H1 (cell line): ENCODE measurements at regions not wholly inside any gene's neighbourhood (a gene's known extent, or its start where the extent isn't known, plus 50 kb on each side); places are given as distances from the start of the nearest gene placed in this dataset.

Experiments
- CTCF ChIA-PET: fragments of 300-600 bp; sonication (Branson Sonifier 250); formaldehyde crosslinking; loops from one replicate; lab custom pipeline; 2021; ENCODE audit not compliant: partially characterized antibody; lab: Charles Lee
- POLR2A ChIA-PET: fragments of 300-600 bp; sonication (Branson Sonifier 250); formaldehyde crosslinking; loops from one replicate; lab custom pipeline; 2021; ENCODE audit warnings: inconsistent platforms; ENCODE audit not compliant: partially characterized antibody; lab: Charles Lee
- DNase-seq, 2 experiments: peaks; one replicate each; pipeline versions ENCODE4 v3.0.0 to v3.0.0-alpha.2; 2010 to 2022; ENCODE audit warnings: low spot score in 2 of 2, low read depth in 1 of 2, mixed read lengths in 1 of 2
- FAIRE-seq: peaks from 2 replicates; lab custom pipeline; 2011; peaks lifted over from hg19 to GRCh38; lab: Jason Lieb, UNC
- H2AFZ ChIP-seq: 2 replicates; pipeline ENCODE4 v1.8.1; 2012; ENCODE audit warnings: low read length, inconsistent platforms
- H2AK5ac ChIP-seq: 2 replicates; pipeline ENCODE4 v1.6.1; 2013; ENCODE audit warnings: low read depth, low read length
- H2BK120ac ChIP-seq: replicated peaks from 2 replicates; pipeline ENCODE3; 2013; ENCODE audit warnings: low read depth, low read length, inconsistent platforms
- H2BK12ac ChIP-seq: 2 replicates; pipeline ENCODE4 v1.6.1; 2013; ENCODE audit warnings: low read depth, low read length
- H2BK15ac ChIP-seq: 2 replicates; pipeline ENCODE4 v1.6.1; 2013; ENCODE audit warnings: low read length
- H2BK20ac ChIP-seq: 2 replicates; pipeline ENCODE4 v1.6.1; 2013; ENCODE audit warnings: low read length
- H2BK5ac ChIP-seq: 2 replicates; pipeline ENCODE4 v1.6.1; 2013; ENCODE audit warnings: low read depth, low read length
- H3K14ac ChIP-seq: 2 replicates; pipeline ENCODE4 v1.6.1; 2013; ENCODE audit warnings: inconsistent platforms; ENCODE audit not compliant: insufficient read length
- H3K18ac ChIP-seq: 2 replicates; pipeline ENCODE4 v1.6.1; 2013; ENCODE audit warnings: low read length; ENCODE audit errors: extremely low read depth
- H3K23ac ChIP-seq: 2 replicates; pipeline ENCODE4 v1.6.1; 2013; ENCODE audit warnings: inconsistent platforms; ENCODE audit not compliant: insufficient read length
- H3K23me2 ChIP-seq: 2 replicates; pipeline ENCODE4 v1.6.1; 2013; ENCODE audit warnings: low read depth, low read length
- H3K27ac ChIP-seq: 2 replicates; pipeline ENCODE4 v1.6.1; 2011; ENCODE audit warnings: low read depth, low read length, inconsistent platforms
- H3K27me3 ChIP-seq, 4 experiments: replicated peaks in 1 of 4; 1 replicate in 1 of 4; 2 replicates in 3 of 4; pipeline versions ENCODE4 v1.6.1 to v1.8.1; 2011 to 2013; ENCODE audit warnings: low read length in 3 of 4, mild to moderate bottlenecking in 3 of 4, inconsistent platforms in 2 of 4, mixed read lengths in 2 of 4, moderate library complexity in 1 of 4; ENCODE audit not compliant: control insufficient read depth in 3 of 4, insufficient read depth in 3 of 4; ENCODE audit errors: extremely low read depth in 1 of 4
- H3K36me3 ChIP-seq, 4 experiments: 2 replicates each; pipeline versions ENCODE4 v1.6.1 to v1.8.1; 2011 to 2013; ENCODE audit warnings: mild to moderate bottlenecking in 4 of 4, low read length in 3 of 4, moderate library complexity in 2 of 4, control low read depth in 1 of 4, inconsistent platforms in 1 of 4; ENCODE audit not compliant: insufficient read depth in 4 of 4, control insufficient read depth in 2 of 4
- H3K4ac ChIP-seq: replicated peaks from 2 replicates; pipeline ENCODE3; 2013; ENCODE audit warnings: low read length, low read depth, mixed read lengths, inconsistent platforms; ENCODE audit not compliant: insufficient read length
- H3K4me1 ChIP-seq, 4 experiments: replicated peaks in 1 of 4; 1 replicate in 1 of 4; 2 replicates in 3 of 4; pipeline versions ENCODE4 v1.6.1 to v1.8.1; 2011 to 2013; ENCODE audit warnings: low read length in 3 of 4, inconsistent platforms in 2 of 4, mixed read lengths in 1 of 4; ENCODE audit not compliant: insufficient read depth in 4 of 4, control insufficient read depth in 3 of 4
- H3K4me2 ChIP-seq, 2 experiments: 2 replicates each; pipeline versions ENCODE4 v1.6.1 to v1.8.1; 2011 to 2013; ENCODE audit warnings: low read depth in 2 of 2, low read length in 2 of 2, control low read depth in 1 of 2, inconsistent platforms in 1 of 2, mild to moderate bottlenecking in 1 of 2; ENCODE audit not compliant: insufficient read depth in 1 of 2
- H3K4me3 ChIP-seq, 4 experiments: fragments of 200-600, 300-600 bp in 1 of 4; sonication (generic), shearing (Covaris generic), sonication (Bioruptor Twin) in 1 of 4; 2 replicates each; pipeline versions ENCODE4 v1.5.1 to v1.8.1; 2011 to 2016; ENCODE audit warnings: low read length in 4 of 4, low read depth in 3 of 4, control low read depth in 2 of 4, inconsistent platforms in 2 of 4, mild to moderate bottlenecking in 2 of 4, mixed read lengths in 1 of 4, moderate library complexity in 1 of 4; ENCODE audit not compliant: insufficient read depth in 2 of 4; ENCODE audit errors: extremely low read depth in 1 of 4
- H3K56ac ChIP-seq: replicated peaks from 2 replicates; pipeline ENCODE3; 2013; ENCODE audit warnings: low read depth, mild to moderate bottlenecking, mixed read lengths, low read length, inconsistent platforms; ENCODE audit not compliant: insufficient read length
- H3K79me1 ChIP-seq: 2 replicates; pipeline ENCODE4 v1.6.1; 2013; ENCODE audit warnings: low read depth, low read length, control low read depth
- H3K79me2 ChIP-seq, 2 experiments: 2 replicates each; pipeline versions ENCODE4 v1.6.1 to v1.8.1; 2012 to 2013; ENCODE audit warnings: low read length in 2 of 2, mild to moderate bottlenecking in 2 of 2, inconsistent platforms in 1 of 2; ENCODE audit not compliant: insufficient read depth in 2 of 2, control insufficient read depth in 1 of 2
- H3K9ac ChIP-seq, 4 experiments: replicated peaks in 1 of 4; 1 replicate in 1 of 4; 2 replicates in 3 of 4; pipeline versions ENCODE4 v1.6.1 to v1.8.1; 2011 to 2013; ENCODE audit warnings: low read depth in 3 of 4, low read length in 3 of 4, control low read depth in 2 of 4, mild to moderate bottlenecking in 2 of 4, moderate library complexity in 2 of 4, inconsistent platforms in 1 of 4; ENCODE audit errors: extremely low read depth in 1 of 4
- H3K9me3 ChIP-seq, 2 experiments: 2 replicates each; pipeline versions ENCODE4 v1.6.1 to v1.8.1; 2012 to 2013; ENCODE audit warnings: mild to moderate bottlenecking in 2 of 2, moderate library complexity in 2 of 2, control low read depth in 1 of 2, inconsistent platforms in 1 of 2, low read depth in 1 of 2, low read length in 1 of 2, mixed read lengths in 1 of 2; ENCODE audit not compliant: insufficient read depth in 2 of 2
- H4K20me1 ChIP-seq, 2 experiments: replicated peaks in 1 of 2; 2 replicates each; pipeline versions ENCODE3 to v1.8.1; 2011 to 2013; ENCODE audit warnings: inconsistent platforms in 2 of 2, low read length in 2 of 2, mild to moderate bottlenecking in 1 of 2; ENCODE audit not compliant: insufficient read depth in 2 of 2, control insufficient read depth in 1 of 2
- H4K5ac ChIP-seq: 2 replicates; pipeline ENCODE4 v1.6.1; 2013; ENCODE audit warnings: low read length, low read depth, mixed read lengths, inconsistent platforms; ENCODE audit not compliant: insufficient read length
- H4K8ac ChIP-seq: 2 replicates; pipeline ENCODE4 v1.8.0; 2013; ENCODE audit warnings: mild to moderate bottlenecking, moderate library complexity, low read length, inconsistent platforms; ENCODE audit not compliant: insufficient read depth; ENCODE audit errors: extremely low read depth
- H4K91ac ChIP-seq: replicated peaks from 2 replicates; pipeline ENCODE3; 2013; ENCODE audit warnings: low read length, mixed read lengths, inconsistent platforms; ENCODE audit not compliant: insufficient read length
- ATF2 ChIP-seq: IDR thresholded peaks from 2 replicates; pipeline ENCODE4 v1.6.1; 2012; ENCODE audit warnings: low read length, inconsistent platforms
- CBX5 ChIP-seq: fragments of 300-800, 300-1000 bp; sonication (generic); IDR thresholded peaks from 2 replicates; pipeline ENCODE4 v1.7.1; 2016; ENCODE audit warnings: antibody characterized with exemption, low read length, low read depth
- CHD1 ChIP-seq: IDR thresholded peaks from 2 replicates; pipeline ENCODE4 v1.6.1; 2012; ENCODE audit warnings: low read depth, low read length, improper control_type of control experiment
- EGR1 ChIP-seq: IDR thresholded peaks from 2 replicates; pipeline ENCODE4 v1.6.1; 2011; ENCODE audit warnings: low read depth, low read length, borderline replicate concordance
- EP300 ChIP-seq, 2 experiments: IDR thresholded peaks; 1 replicate in 1 of 2; 2 replicates in 1 of 2; pipeline ENCODE4 v1.6.1; 2011 to 2012; ENCODE audit warnings: low read depth in 2 of 2, low read length in 2 of 2, mild to moderate bottlenecking in 2 of 2, borderline replicate concordance in 1 of 2, inconsistent platforms in 1 of 2, moderate library complexity in 1 of 2
- EZH2 ChIP-seq: fragments of 200-600 bp; sonication (generic); IDR thresholded peaks from 2 replicates; pipeline ENCODE4 v1.7.1; 2012; ENCODE audit warnings: low read depth, mild to moderate bottlenecking, moderate library complexity, low read length, inconsistent platforms; ENCODE audit not compliant: severe bottlenecking
- PHF8 ChIP-seq: fragments of 200-600 bp; sonication (generic); conservative IDR thresholded peaks from 2 replicates; pipeline ENCODE4 v1.7.1; 2012; ENCODE audit warnings: low read depth, mild to moderate bottlenecking, inconsistent platforms, low read length, moderate library complexity
- RAD21 ChIP-seq, 2 experiments: IDR thresholded peaks in 1 of 2; conservative IDR thresholded peaks in 1 of 2; 2 replicates each; pipeline ENCODE4 v1.6.1; 2011; ENCODE audit warnings: low read depth in 2 of 2, low read length in 2 of 2, improper control_type of control experiment in 1 of 2, inconsistent platforms in 1 of 2, mild to moderate bottlenecking in 1 of 2, moderate library complexity in 1 of 2
- SP4 ChIP-seq: IDR thresholded peaks from 2 replicates; pipeline ENCODE4 v1.6.1; 2012; ENCODE audit warnings: low read length, inconsistent platforms
- SUZ12 ChIP-seq: fragments of 200-600 bp; sonication (generic); IDR thresholded peaks from 2 replicates; pipeline ENCODE4 v1.6.1; 2012; ENCODE audit warnings: mild to moderate bottlenecking, inconsistent platforms, low read length, moderate library complexity, mixed read lengths
- WGBS, 2 experiments: shearing (Covaris generic) in 1 of 2; methylation state at CpG; one replicate each; pipeline versions ENCODE4 v1.1.6 to v1.1.7; 2013 to 2015; ENCODE audit warnings: low lambda C conversion rate in 2 of 2, mixed read lengths in 2 of 2, inconsistent platforms in 1 of 2, low coverage in 1 of 2, missing lambda C conversion rate in 1 of 2; ENCODE audit not compliant: insufficient replicate concordance in 2 of 2, insufficient coverage in 1 of 2, insufficient read length in 1 of 2; ENCODE audit errors: extremely low coverage in 1 of 2, missing lambda C conversion rate in 1 of 2; 5-methylcytosine and 5-hydroxymethylcytosine counted together

- H4K91ac ChIP-seq, result no peak overlapping the region
- H3K23me2 ChIP-seq, result no peaks in the 10 kb centered on the region
- no peak overlapping the region for H2BK12ac ChIP-seq
- H2BK20ac ChIP-seq, result no peak overlapping the region
- H4K8ac ChIP-seq, result no peak overlapping the region
- H2BK15ac ChIP-seq, result no peak overlapping the region
- no peaks in the 10 kb centered on the region for H3K36me3 ChIP-seq
- H3K79me1 ChIP-seq, result no peaks in the 10 kb centered on the region
- no peaks in the 10 kb centered on the region for H3K27me3 ChIP-seq
- H3K14ac ChIP-seq, result no peak overlapping the region
- no peak overlapping the region for H3K23ac ChIP-seq
- no peak overlapping the region for H2BK5ac ChIP-seq
- no peaks in the 10 kb centered on the region for H4K20me1 ChIP-seq
- no peak overlapping the region for H3K18ac ChIP-seq
- H3K4me3 ChIP-seq, result no peak overlapping the region
- no peak overlapping the region for H3K56ac ChIP-seq
- H3K9me3 ChIP-seq, result no peaks in the 10 kb centered on the region
- peak overlapping the region; percentile 83 for H2AFZ ChIP-seq
- ChIA-PET CTCF (interaction anchor here (0.7 to 2.9 kb wide), 3 partner anchors 9 to 480 kb away, joined by 3 to 14 read pairs (median 8); no protein-coding TSS in a partner anchor), POLR2A (interaction anchor here (0.6 kb wide), 1 partner anchor 1006 kb away, joined by 3 read pairs; no protein-coding TSS in a partner anchor)
- FAIRE-seq (no peak), DNase-seq (no peak)
- no peak overlapping the region for H2AK5ac ChIP-seq
- no peak overlapping the region for H3K4me2 ChIP-seq
- no peaks in the 10 kb centered on the region for H3K79me2 ChIP-seq
- H4K5ac ChIP-seq, result no peak overlapping the region
- H2BK120ac ChIP-seq, result no peak overlapping the region
- H3K4me1 ChIP-seq, result no peaks in the 10 kb centered on the region
- H3K4ac ChIP-seq, result no peak overlapping the region
- no peak overlapping the region for H3K27ac ChIP-seq
- WGBS, 2 experiments, result 87% methylated on average over 8 of the region's 8 CpGs; no CpG with 5 or more reads in 1 of the 2 experiments
- H3K9ac ChIP-seq, result no peak overlapping the region
- no peak for TF ChIP-seq SUZ12
- TF ChIP-seq EGR1, result no peak
- TF ChIP-seq EZH2, result no peak
- TF ChIP-seq CHD1, result no peak
- no peak for TF ChIP-seq SP4
- TF ChIP-seq ATF2, result no peak
- no peak for TF ChIP-seq PHF8
- TF ChIP-seq EP300 (IDR thresholded peaks at IDR 0.05; ENCODE audit: borderline replicate concordance in 1 of 2, low read depth in 2 of 2, low read length in 2 of 2), result no peak
- no peak for TF ChIP-seq RAD21 (IDR thresholded peaks at IDR 0.05 in 1 of 2, conservative IDR thresholded peaks at IDR 0.05 in 1 of 2; ENCODE audit: low read depth in 2 of 2, low read length in 2 of 2)
- TF ChIP-seq CBX5, result no peak
Observed at GRCh38 chr2:136394136-136395060, 276.4 kb upstream of the CXCR4 start.
